ENCODE measurements at regions not wholly inside any gene's neighbourhood (a gene's known extent, or its start where the extent isn't known, plus 50 kb on each side); places are given as distances from the start of the nearest gene placed in this dataset.

DNA sequence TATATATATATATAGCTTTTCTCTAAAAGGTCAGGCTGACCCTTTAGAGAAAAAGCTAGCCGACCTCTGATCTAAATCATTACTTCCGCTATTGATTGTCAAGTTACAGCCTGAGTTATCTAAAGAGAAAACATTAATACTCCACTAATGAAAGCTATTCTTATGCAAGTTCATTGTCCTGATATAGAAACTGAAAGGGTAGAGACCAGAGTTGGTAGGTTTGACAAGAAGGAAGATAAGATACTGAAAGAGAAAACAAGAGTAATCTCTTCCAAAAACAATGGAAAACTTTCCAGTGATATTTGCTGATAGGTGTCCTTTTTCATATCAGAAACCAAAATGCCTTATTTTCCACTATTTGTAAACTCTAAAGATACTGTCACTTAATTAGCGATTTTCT lies 62.8 kb upstream of the SLC39A10 start:
- H3K9ac ChIP-seq (ENCODE audit: low read length) = no peak overlapping the region
- no peaks in the 10 kb centered on the region for H3K27me3 ChIP-seq (replicated peaks; ENCODE audit: insufficient read depth, low read length)
- DNase-seq = peak; percentile 40
- H3K4me3 ChIP-seq (ENCODE audit: low read length) = no peak overlapping the region
- no peak overlapping the region for H2AFZ ChIP-seq (ENCODE audit: low read length)
- no peaks in the 10 kb centered on the region for H3K79me2 ChIP-seq (ENCODE audit: low read length)
- TF ChIP-seq EZH2phosphoT487 (IDR thresholded peaks at IDR 0.05; ENCODE audit: low read length) (no peak), CTCF (IDR thresholded peaks at IDR 0.05; ENCODE audit: low read length) (no peak), EZH2 (optimal IDR thresholded peaks at IDR 0.05; ENCODE audit: low read depth, low read length) (no peak)
- no peaks in the 10 kb centered on the region for H3K9me3 ChIP-seq (replicated peaks; ENCODE audit: insufficient read depth, low read length)
- H4K20me1 ChIP-seq (ENCODE audit: insufficient read depth, low read length) = no peaks in the 10 kb centered on the region
- H3K4me1 ChIP-seq (ENCODE audit: low read length) = no peaks in the 10 kb centered on the region
- H3F3A ChIP-seq (ENCODE audit: insufficient read depth, low read length) = no peaks in the 10 kb centered on the region
- no peak overlapping the region; the same call in 1 of the 2 replicates for H3K4me2 ChIP-seq (ENCODE audit: low read depth, low read length)
- no peak overlapping the region for H3K27ac ChIP-seq (ENCODE audit: low read length)
- no peaks in the 10 kb centered on the region for H3K9me2 ChIP-seq (replicated peaks; ENCODE audit: insufficient read depth, low read length)
- H3K36me3 ChIP-seq (replicated peaks; ENCODE audit: insufficient read depth, low read length) = no peaks in the 10 kb centered on the region

GRCh38 chr2:195592105-195592504 lies 64.9 kb upstream of the SLC39A10 start:
- Histone ChIP-seq H3K27me3 (replicated peaks; ENCODE audit: insufficient read depth, low read length) (no peaks in the 10 kb centered on the region), H3K4me1 (ENCODE audit: low read length) (no peaks in the 10 kb centered on the region), H3K27ac (ENCODE audit: low read length) (no peak overlapping the region), H3K79me2 (ENCODE audit: low read length) (no peaks in the 10 kb centered on the region), H4K20me1 (ENCODE audit: insufficient read depth, low read length) (no peaks in the 10 kb centered on the region), H2AFZ (ENCODE audit: low read length) (no peak overlapping the region), H3K9me2 (replicated peaks; ENCODE audit: insufficient read depth, low read length) (no peaks in the 10 kb centered on the region), H3K9ac (ENCODE audit: low read length) (no peak overlapping the region), H3F3A (ENCODE audit: insufficient read depth, low read length) (no peaks in the 10 kb centered on the region), H3K36me3 (replicated peaks; ENCODE audit: insufficient read depth, low read length) (no peaks in the 10 kb centered on the region), H3K9me3 (replicated peaks; ENCODE audit: insufficient read depth, low read length) (no peaks in the 10 kb centered on the region), H3K4me2 (ENCODE audit: low read depth, low read length) (no peak overlapping the region), H3K4me3 (ENCODE audit: low read length) (no peak overlapping the region)
- no peak for DNase-seq
- TF ChIP-seq CTCF (IDR thresholded peaks at IDR 0.05; ENCODE audit: low read length) = no peak
- no peak for TF ChIP-seq EZH2phosphoT487 (IDR thresholded peaks at IDR 0.05; ENCODE audit: low read length)
- TF ChIP-seq EZH2 (optimal IDR thresholded peaks at IDR 0.05; ENCODE audit: low read depth, low read length) = no peak

GRCh38 chr2:195590861-195591205 lies 66.2 kb upstream of the SLC39A10 start:
- H3K9me3 ChIP-seq (replicated peaks; ENCODE audit: insufficient read depth, low read length) = no peaks in the 10 kb centered on the region
- H2AFZ ChIP-seq (ENCODE audit: low read length) = no peak overlapping the region
- H3K27ac ChIP-seq (ENCODE audit: low read length) = no peak overlapping the region
- H3K9me2 ChIP-seq (replicated peaks; ENCODE audit: insufficient read depth, low read length) = no peaks in the 10 kb centered on the region
- no peak overlapping the region for H3K4me3 ChIP-seq (ENCODE audit: low read length)
- no peaks in the 10 kb centered on the region for H4K20me1 ChIP-seq (ENCODE audit: insufficient read depth, low read length)
- no peak overlapping the region for H3K9ac ChIP-seq (ENCODE audit: low read length)
- DNase-seq = no peak
- no peaks in the 10 kb centered on the region for H3K36me3 ChIP-seq (replicated peaks; ENCODE audit: insufficient read depth, low read length)
- H3K79me2 ChIP-seq (ENCODE audit: low read length) = no peaks in the 10 kb centered on the region
- no peaks in the 10 kb centered on the region for H3K27me3 ChIP-seq (replicated peaks; ENCODE audit: insufficient read depth, low read length)
- H3F3A ChIP-seq (ENCODE audit: insufficient read depth, low read length) = no peaks in the 10 kb centered on the region
- TF ChIP-seq EZH2phosphoT487 (IDR thresholded peaks at IDR 0.05; ENCODE audit: low read length) (no peak), CTCF (IDR thresholded peaks at IDR 0.05; ENCODE audit: low read length) (no peak), EZH2 (optimal IDR thresholded peaks at IDR 0.05; ENCODE audit: low read depth, low read length) (no peak)
- H3K4me1 ChIP-seq (ENCODE audit: low read length) = no peaks in the 10 kb centered on the region
- no peak overlapping the region for H3K4me2 ChIP-seq (ENCODE audit: low read depth, low read length)
